Loucy (cell line): ENCODE measurements at regions not wholly inside any gene's neighbourhood (a gene's known extent, or its start where the extent isn't known, plus 50 kb on each side); places are given as distances from the start of the nearest gene placed in this dataset.

Source experiments
- H2AFZ ChIP-seq: fragments of 200-600 bp; sonication (generic); 2 replicates; pipeline ENCODE4 v1.6.0; 2016; ENCODE audit warnings: antibody characterized with exemption, mild to moderate bottlenecking, low read length, moderate library complexity
- H3F3A ChIP-seq: fragments of 200-600 bp; 2 replicates; pipeline ENCODE4 v1.6.0; 2016; ENCODE audit warnings: antibody characterized with exemption, low read depth, mild to moderate bottlenecking
- H3K27me3 ChIP-seq: fragments of 200-600 bp; sonication (generic); 2 replicates; pipeline ENCODE4 v1.6.1; 2014; ENCODE audit warnings: low read length, mild to moderate bottlenecking; ENCODE audit not compliant: insufficient read depth, poor library complexity, severe bottlenecking
- H3K36me3 ChIP-seq: fragments of 200-600 bp; sonication (generic); 2 replicates; pipeline ENCODE4 v1.6.1; 2016; ENCODE audit warnings: low read length; ENCODE audit not compliant: insufficient read depth
- H3K4me1 ChIP-seq: fragments of 200-600 bp; sonication (generic); 2 replicates; pipeline ENCODE4 v1.5.1; 2014; ENCODE audit warnings: low read length, mild to moderate bottlenecking; ENCODE audit not compliant: insufficient read depth, poor library complexity, severe bottlenecking
- H3K4me2 ChIP-seq: fragments of 200-600 bp; sonication (generic); 2 replicates; pipeline ENCODE4 v1.6.0; 2014; ENCODE audit warnings: antibody characterized with exemption, low read length, low read depth, mild to moderate bottlenecking; ENCODE audit not compliant: poor library complexity, severe bottlenecking
- H3K4me3 ChIP-seq: fragments of 200-600 bp; sonication (generic); 2 replicates; pipeline ENCODE4 v1.5.1; 2014; ENCODE audit warnings: low read length, mild to moderate bottlenecking, mixed read lengths; ENCODE audit not compliant: poor library complexity, severe bottlenecking
- H3K79me2 ChIP-seq: fragments of 200-600 bp; sonication (generic); 2 replicates; pipeline ENCODE4 v1.6.1; 2014; ENCODE audit warnings: low read length; ENCODE audit not compliant: insufficient read depth
- H3K9ac ChIP-seq: fragments of 200-600 bp; sonication (generic); 2 replicates; pipeline ENCODE4 v1.6.0; 2014; ENCODE audit warnings: mild to moderate bottlenecking, low read depth, low read length, moderate library complexity; ENCODE audit not compliant: poor library complexity, severe bottlenecking
- H3K9me2 ChIP-seq: fragments of 200-600 bp; sonication (generic); replicated peaks from 2 replicates; pipeline ENCODE4 v1.6.1; 2016; ENCODE audit warnings: low read depth, low read length, mixed read lengths
- H3K9me3 ChIP-seq: fragments of 200-600 bp; sonication (generic); 2 replicates; pipeline ENCODE4 v1.6.1; 2014; ENCODE audit warnings: mild to moderate bottlenecking, antibody characterized with exemption, low read length, low read depth; ENCODE audit not compliant: insufficient read depth
- H4K20me1 ChIP-seq: fragments of 200-600 bp; sonication (generic); 2 replicates; pipeline ENCODE4 v1.6.0; 2014; ENCODE audit warnings: antibody characterized with exemption, low read length, mild to moderate bottlenecking; ENCODE audit not compliant: insufficient read depth, poor library complexity, severe bottlenecking
- CTCF ChIP-seq: fragments of 200-600 bp; sonication (generic); conservative IDR thresholded peaks from 2 replicates; pipeline ENCODE4 v1.5.1; 2014; ENCODE audit warnings: mild to moderate bottlenecking, antibody characterized with exemption, low read length
- EZH2phosphoT487 ChIP-seq: fragments of 200-600 bp; IDR thresholded peaks from 2 replicates; pipeline ENCODE4 v1.6.1; 2018; ENCODE audit warnings: antibody characterized with exemption, mild to moderate bottlenecking, moderate library complexity, borderline replicate concordance

DNA sequence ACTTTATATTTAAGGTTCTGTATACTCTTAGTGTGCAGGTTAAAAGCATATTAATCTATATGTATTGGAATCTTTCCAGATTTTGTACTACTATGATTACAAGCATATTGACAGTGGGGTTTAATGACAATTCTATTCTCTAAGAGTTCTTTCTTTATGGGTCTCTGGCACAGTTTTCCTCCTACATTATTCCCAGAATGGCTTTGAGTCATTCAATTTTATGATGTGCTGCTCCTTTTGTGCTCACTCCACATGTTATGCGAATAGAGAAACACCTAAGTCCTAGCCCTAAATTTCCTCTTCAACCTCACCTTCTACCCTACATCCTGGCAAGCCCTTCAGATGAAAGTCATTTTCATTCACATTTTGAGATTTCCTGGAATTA, 209.9 kb upstream of the DIAPH2 start:
- Histone ChIP-seq H3F3A (no peaks in the 10 kb centered on the region), H3K9me2 (no peaks in the 10 kb centered on the region), H3K36me3 (no peaks in the 10 kb centered on the region), H3K4me1 (peaks cover 6% of the 10 kb centered on the region), H4K20me1 (no peaks in the 10 kb centered on the region), H3K9ac (no peak overlapping the region), H3K4me2 (no peak overlapping the region), H3K27me3 (no peaks in the 10 kb centered on the region), H3K4me3 (no peak overlapping the region), H2AFZ (no peak overlapping the region), H3K79me2 (no peaks in the 10 kb centered on the region), H3K9me3 (no peaks in the 10 kb centered on the region)
- no peak for TF ChIP-seq EZH2phosphoT487
- no peak for TF ChIP-seq CTCF

- Histone ChIP-seq H3K9me3 (no peaks in the 10 kb centered on the region), H3K4me3 (no peak overlapping the region), H3K9me2 (no peaks in the 10 kb centered on the region), H3K79me2 (no peaks in the 10 kb centered on the region), H3K4me2 (no peak overlapping the region), H2AFZ (no peak overlapping the region), H3K4me1 (no peaks in the 10 kb centered on the region), H3K27me3 (no peaks in the 10 kb centered on the region), H3F3A (no peaks in the 10 kb centered on the region), H4K20me1 (no peaks in the 10 kb centered on the region), H3K36me3 (no peaks in the 10 kb centered on the region), H3K9ac (no peak overlapping the region)
- TF ChIP-seq EZH2phosphoT487 (no peak), CTCF (no peak)
Measured at GRCh38 chrX:96480081-96480480, 204.6 kb upstream of the DIAPH2 start.

- TF ChIP-seq CTCF (no peak), EZH2phosphoT487 (no peak)
- Histone ChIP-seq H3F3A (no peaks in the 10 kb centered on the region), H3K9me2 (no peaks in the 10 kb centered on the region), H2AFZ (no peak overlapping the region), H3K4me3 (no peak overlapping the region), H3K4me2 (no peak overlapping the region), H3K9ac (no peak overlapping the region), H3K4me1 (no peaks in the 10 kb centered on the region), H3K79me2 (no peaks in the 10 kb centered on the region), H3K27me3 (no peaks in the 10 kb centered on the region), H3K36me3 (no peaks in the 10 kb centered on the region), H3K9me3 (no peaks in the 10 kb centered on the region), H4K20me1 (no peaks in the 10 kb centered on the region)
Measured at GRCh38 chrX:96481831-96482230, 202.8 kb upstream of the DIAPH2 start.
